HepG2 (cell line): ENCODE measurements at regions not wholly inside any gene's neighbourhood (a gene's known extent, or its start where the extent isn't known, plus 50 kb on each side); places are given as distances from the start of the nearest gene placed in this dataset.

Experiments
- ATAC-seq: fragments of 200-7000 bp; cut with Tn5 transposase; 3 replicates; pipeline ENCODE4 v1.9.1; 2020; ENCODE audit warnings: mild to moderate bottlenecking, moderate library complexity
- BruUV-seq: library from RNA; stranded (reverse); fragments of 400-500 nt; replicated peaks from 2 replicates; lab custom pipeline; 2021; lab: Mats Ljungman, UMichigan
- CTCF ChIA-PET: fragments of 300-600 bp; formaldehyde crosslinking; extraction: SDS; loops from one replicate; lab custom pipeline; 2021; ENCODE audit warnings: low total read pairs, inconsistent platforms, low intra/inter-chr PET ratio; lab: Yijun Ruan, JAX
- POLR2A ChIA-PET: fragments of 350-600 bp; sonication (Branson Sonifier 250); formaldehyde crosslinking; loops from one replicate; lab custom pipeline; 2020; ENCODE audit warnings: antibody characterized with exemption, inconsistent platforms; lab: Yijun Ruan, JAX
- DNase-seq: peaks from one replicate; pipeline ENCODE4 v3.0.0-alpha.2; 2015; ENCODE audit warnings: low spot score
- FAIRE-seq: peaks from 3 replicates; lab custom pipeline; 2011; peaks lifted over from hg19 to GRCh38; lab: Jason Lieb, UNC
- H2AFZ ChIP-seq: one replicate; pipeline ENCODE4 v1.6.1; 2011; ENCODE audit warnings: low read length, inconsistent platforms
- H3K27ac ChIP-seq: fragments of 300-600 bp; 3 replicates; pipeline ENCODE4 v1.8.0; 2011; ENCODE audit warnings: mixed run types, mild to moderate bottlenecking, mixed read lengths, low read length, inconsistent platforms; ENCODE audit not compliant: insufficient read depth; ENCODE audit errors: extremely low read length
- H3K27me3 ChIP-seq, 2 experiments: fragments of 200-600 bp in 1 of 2; 2 replicates in 1 of 2; 3 replicates in 1 of 2; pipeline versions ENCODE4 v1.6.0 to v1.8.0; 2011; ENCODE audit warnings: low read length in 2 of 2, mild to moderate bottlenecking in 2 of 2, moderate library complexity in 2 of 2, inconsistent platforms in 1 of 2; ENCODE audit not compliant: insufficient read depth in 2 of 2, control insufficient read depth in 1 of 2
- H3K36me3 ChIP-seq, 2 experiments: fragments of 200-600 bp in 1 of 2; replicated peaks in 1 of 2; 2 replicates in 1 of 2; 3 replicates in 1 of 2; pipeline versions ENCODE4 v1.5.1 to v1.8.0; 2011; ENCODE audit warnings: low read length in 2 of 2, inconsistent platforms in 1 of 2; ENCODE audit not compliant: insufficient read depth in 2 of 2, control insufficient read depth in 1 of 2
- H3K4me1 ChIP-seq: 2 replicates; pipeline ENCODE4 v1.5.1; 2012; ENCODE audit warnings: low read length, inconsistent platforms; ENCODE audit not compliant: insufficient read depth
- H3K4me2 ChIP-seq: 2 replicates; pipeline ENCODE4 v1.6.0; 2011; ENCODE audit warnings: low read depth, low read length, inconsistent platforms
- H3K4me3 ChIP-seq, 3 experiments: fragments of 200-600 bp in 1 of 3; sonication (generic), shearing (Covaris generic) in 1 of 3; replicated peaks in 1 of 3; 2 replicates each; pipeline ENCODE4 v1.5.1; 2011 to 2016; ENCODE audit warnings: low read length in 3 of 3, inconsistent platforms in 2 of 3, low read depth in 2 of 3, mild to moderate bottlenecking in 2 of 3, control low read depth in 1 of 3, mixed read lengths in 1 of 3; ENCODE audit not compliant: insufficient read depth in 1 of 3
- H3K79me2 ChIP-seq: one replicate; pipeline ENCODE4 v1.6.1; 2011; ENCODE audit warnings: low read length, inconsistent platforms; ENCODE audit not compliant: insufficient read depth
- H3K9ac ChIP-seq: 2 replicates; pipeline ENCODE4 v1.6.0; 2011; ENCODE audit warnings: mild to moderate bottlenecking, low read depth, low read length, inconsistent platforms; ENCODE audit not compliant: insufficient read depth
- H3K9me3 ChIP-seq: 2 replicates; pipeline ENCODE4 v1.5.1; 2012; ENCODE audit warnings: mild to moderate bottlenecking, low read length
- H4K20me1 ChIP-seq: 2 replicates; pipeline ENCODE4 v1.6.0; 2011; ENCODE audit warnings: inconsistent platforms, mild to moderate bottlenecking, low read length, moderate library complexity; ENCODE audit not compliant: insufficient read depth
- NFYC ChIP-seq: IDR thresholded peaks from 2 replicates; pipeline ENCODE4 v1.6.1; 2016; ENCODE audit warnings: missing genetic modification reagents, missing compliant biosample characterization
- SRSF4 ChIP-seq: fragments of 200-400 bp; formaldehyde crosslinking; IDR thresholded peaks from one replicate; pipeline ENCODE4 v1.6.1; 2018; ENCODE audit warnings: mild to moderate bottlenecking, low read depth, low read length, moderate library complexity; ENCODE audit not compliant: poor library complexity, severe bottlenecking
- ZBTB40 ChIP-seq, 2 experiments: fragments of 450-650 bp in 1 of 2; sonication (generic) in 1 of 2; formaldehyde crosslinking in 1 of 2; IDR thresholded peaks; 2 replicates each; pipeline versions ENCODE4 v1.6.1 to v1.8.0; 2016 to 2022; ENCODE audit warnings: antibody characterized with exemption in 1 of 2, mild to moderate bottlenecking in 1 of 2, missing genetic modification reagents in 1 of 2
- WGBS: methylation state at CpG from one replicate; pipeline ENCODE4 v1.1.6; 2017; ENCODE audit warnings: low lambda C conversion rate; 5-methylcytosine and 5-hydroxymethylcytosine counted together
- in situ Hi-C: cut with HindIII; loops from 2 replicates; pipeline ENCODE4 v1.10.0; 2017; ENCODE audit warnings: low pct_unique_long_range_greater_than_20kb; ENCODE audit not compliant: extremely low pct_ligation_motif_present
- intact Hi-C: fragments of 100-400 bp; cut with micrococcal nuclease; formaldehyde crosslinking; loops from one replicate; pipeline ENCODE4 v1.10.0; 2022; ENCODE audit not compliant: unreplicated experiment

- 0% methylated on average over 1 of the region's 1 CpG for WGBS
- no peaks in the 10 kb centered on the region for H3K79me2 ChIP-seq
- ChIA-PET CTCF (no interaction called here), POLR2A (no interaction called here)
- no TSS peak for BruUV-seq
- no peak overlapping the region for H3K4me3 ChIP-seq
- no peaks in the 10 kb centered on the region for H3K27me3 ChIP-seq
- DNase-seq (no peak), ATAC-seq (no peak), FAIRE-seq (no peak)
- no peaks in the 10 kb centered on the region for H4K20me1 ChIP-seq
- intact Hi-C loops = no loop called here
- H3K4me1 ChIP-seq = no peaks in the 10 kb centered on the region
- in situ Hi-C loops = no loop called here
- H3K9me3 ChIP-seq = no peaks in the 10 kb centered on the region
- no peak overlapping the region for H3K9ac ChIP-seq
- H3K4me2 ChIP-seq = no peak overlapping the region
- H3K27ac ChIP-seq = no peak overlapping the region
- TF ChIP-seq SRSF4 (no peak), ZBTB40 (IDR thresholded peaks at IDR 0.05) (no peak), ZBTB40 (CRISPR knock-in tag; IDR thresholded peaks at IDR 0.05) (no peak), NFYC (no peak)
- no peak overlapping the region for H2AFZ ChIP-seq
- H3K36me3 ChIP-seq = no peaks in the 10 kb centered on the region
Measured at GRCh38 chr7:84362828-84363227, 168.2 kb upstream of the SEMA3A start.
